ENCODE measurements at regions not wholly inside any gene's neighbourhood (a gene's known extent, or its start where the extent isn't known, plus 50 kb on each side); places are given as distances from the start of the nearest gene placed in this dataset.
"Not testable (repeated sequence)": the region's sequence is repeated elsewhere in the genome, so short reads cannot be mapped to it uniquely, and the experiment has no call there.

DNA sequence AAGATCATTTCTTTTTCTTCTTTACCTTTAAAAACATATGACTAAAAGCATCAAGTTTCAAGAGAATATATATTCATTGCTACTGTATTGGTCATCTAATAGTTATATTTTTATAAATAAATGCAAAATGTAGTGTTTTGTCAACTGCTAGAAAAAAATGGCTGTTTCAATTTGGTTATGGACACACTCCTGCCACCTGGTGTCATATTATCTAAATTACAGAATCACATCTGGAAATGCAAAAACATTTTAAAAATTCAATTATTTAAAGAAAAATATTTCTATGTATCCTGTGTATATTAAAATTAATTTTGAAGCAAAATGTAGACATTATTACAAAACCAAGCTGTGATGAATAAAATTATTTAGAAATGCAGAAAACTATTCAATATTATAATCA, 329.4 kb upstream of the PCDH18 start:
- Histone ChIP-seq H3K4me1 (ENCODE audit: insufficient read depth, low read length) (no peaks in the 10 kb centered on the region), H3K9ac (ENCODE audit: low read depth, low read length) (no peak overlapping the region), H3K9me3 (ENCODE audit: control insufficient read depth, insufficient read depth, low read length) (no peaks in the 10 kb centered on the region), H3K36me3 (ENCODE audit: insufficient read depth, low read length) (no peaks in the 10 kb centered on the region)

DNA sequence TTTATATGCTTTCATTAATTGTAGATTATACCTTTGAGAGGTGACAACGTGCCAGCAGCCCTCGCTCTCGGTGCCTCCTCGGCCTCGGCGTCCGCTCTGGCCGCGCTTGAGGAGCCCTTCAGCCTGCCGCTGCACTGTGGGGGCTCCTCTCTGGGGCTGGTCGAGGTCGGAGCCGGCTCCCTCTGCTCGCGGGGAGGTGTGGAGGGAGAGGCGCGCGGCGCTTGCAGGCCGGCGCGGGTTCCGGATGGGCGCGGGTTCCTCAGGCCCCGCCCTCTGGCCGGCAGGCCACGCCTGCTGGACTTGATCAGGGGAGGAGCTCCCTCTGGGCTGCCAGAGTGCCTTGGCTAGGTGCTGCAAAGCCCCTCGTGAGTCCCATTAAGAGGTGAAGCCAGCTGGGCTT, 321.1 kb upstream of the PCDH18 start:
- Histone ChIP-seq H3K9ac (ENCODE audit: low read depth, low read length) (no peak overlapping the region), H3K4me1 (ENCODE audit: insufficient read depth, low read length) (no peaks in the 10 kb centered on the region), H3K9me3 (ENCODE audit: control insufficient read depth, insufficient read depth, low read length) (no peaks in the 10 kb centered on the region), H3K36me3 (ENCODE audit: insufficient read depth, low read length) (no peaks in the 10 kb centered on the region)

DNA sequence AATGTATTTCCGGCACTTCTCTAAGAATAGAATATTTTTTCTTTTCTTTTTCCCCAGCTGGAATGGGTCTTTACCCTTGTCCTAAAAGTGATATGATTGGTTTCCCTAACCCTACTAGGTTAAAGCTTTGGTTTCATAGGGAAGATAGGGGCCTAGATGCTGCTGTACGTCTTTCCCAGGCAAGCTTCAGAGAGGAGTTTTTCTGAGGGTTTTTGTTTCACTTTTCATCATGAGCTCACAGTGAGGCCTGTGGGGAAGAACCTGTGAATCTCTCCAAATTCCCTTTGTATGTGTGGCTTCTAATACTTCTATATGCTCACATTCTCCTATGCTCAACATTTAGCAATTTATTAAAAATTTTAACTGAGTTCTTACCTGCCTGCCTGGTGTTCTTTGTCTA, 320.0 kb upstream of the PCDH18 start:
- Histone ChIP-seq H3K36me3 (ENCODE audit: insufficient read depth, low read length) (no peaks in the 10 kb centered on the region), H3K9me3 (ENCODE audit: control insufficient read depth, insufficient read depth, low read length) (no peaks in the 10 kb centered on the region), H3K4me1 (ENCODE audit: insufficient read depth, low read length) (no peaks in the 10 kb centered on the region), H3K9ac (ENCODE audit: low read depth, low read length) (no peak overlapping the region)

DNA sequence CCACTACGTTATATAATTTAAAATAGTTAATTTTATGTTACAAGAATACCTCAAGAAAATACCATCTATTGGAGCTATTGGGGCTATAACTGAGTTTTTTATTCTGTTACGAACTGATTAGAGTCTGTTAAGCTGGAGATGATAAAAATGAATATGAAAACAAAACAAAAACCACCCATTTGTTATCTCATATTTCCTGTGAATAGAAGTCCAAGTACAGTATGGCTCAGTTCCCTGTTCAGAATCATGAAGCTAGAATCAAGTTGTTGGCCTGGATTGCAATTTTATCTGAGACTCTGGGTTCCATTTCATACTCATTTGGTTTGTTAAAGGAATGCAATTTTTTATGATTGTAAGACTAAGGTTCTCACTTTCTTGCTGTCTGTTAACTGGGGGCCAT, 319.1 kb upstream of the PCDH18 start:
- Histone ChIP-seq H3K36me3 (ENCODE audit: insufficient read depth, low read length) (no peaks in the 10 kb centered on the region), H3K9me3 (ENCODE audit: control insufficient read depth, insufficient read depth, low read length) (no peaks in the 10 kb centered on the region), H3K4me1 (ENCODE audit: insufficient read depth, low read length) (no peaks in the 10 kb centered on the region), H3K9ac (ENCODE audit: low read depth, low read length) (no peak overlapping the region)

DNA sequence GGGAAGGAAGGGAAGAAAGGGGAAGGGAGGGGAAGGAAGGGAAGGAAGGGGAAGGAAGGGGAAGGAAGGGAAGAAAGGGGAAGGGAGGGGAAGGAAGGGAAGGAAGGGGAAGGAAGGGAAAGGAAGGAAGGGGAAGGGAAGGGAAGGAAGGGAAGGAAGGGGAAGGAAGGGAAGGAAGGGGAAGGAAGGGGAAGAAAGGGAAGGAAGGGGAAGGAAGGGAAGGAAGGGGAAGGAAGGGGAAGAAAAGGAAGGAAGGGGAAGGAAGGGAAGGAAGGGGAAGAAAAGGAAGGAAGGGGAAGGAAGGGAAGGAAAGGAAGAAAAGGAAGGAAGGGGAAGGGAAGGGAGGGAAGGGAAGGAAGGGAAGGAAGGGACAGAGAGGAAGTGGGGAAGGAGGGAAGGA, 295.7 kb upstream of the PCDH18 start:
- not testable (repeated sequence) for H3K9me3 ChIP-seq (ENCODE audit: control insufficient read depth, insufficient read depth, low read length); H3K4me1 ChIP-seq (ENCODE audit: insufficient read depth, low read length); H3K9ac ChIP-seq (ENCODE audit: low read depth, low read length); H3K36me3 ChIP-seq (ENCODE audit: insufficient read depth, low read length)

DNA sequence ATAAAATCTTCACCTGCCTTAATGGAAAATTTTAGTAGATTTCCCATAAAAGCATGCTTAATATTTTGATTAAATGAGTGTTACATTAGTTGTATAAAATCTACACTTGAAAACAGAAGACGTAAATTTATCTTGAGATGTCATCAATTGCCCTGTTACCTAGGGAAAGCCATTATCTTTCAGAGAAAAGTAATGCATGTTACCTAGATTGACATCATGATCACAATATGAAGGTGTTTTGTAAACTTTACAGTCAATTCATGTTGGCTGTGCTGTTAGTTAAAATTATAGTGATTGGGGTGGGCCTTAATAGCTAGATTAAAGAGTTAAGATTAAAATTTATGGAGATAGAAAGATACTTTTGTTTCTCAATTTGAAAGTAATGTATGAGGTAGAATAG, 293.2 kb upstream of the PCDH18 start:
- no peaks in the 10 kb centered on the region for H3K36me3 ChIP-seq (ENCODE audit: insufficient read depth, low read length)
- no peak overlapping the region for H3K9ac ChIP-seq (ENCODE audit: low read depth, low read length)
- no peaks in the 10 kb centered on the region for H3K4me1 ChIP-seq (ENCODE audit: insufficient read depth, low read length)
- peaks cover 3% of the 10 kb centered on the region; the same call in 1 of the 2 replicates for H3K9me3 ChIP-seq (ENCODE audit: control insufficient read depth, insufficient read depth, low read length)

DNA sequence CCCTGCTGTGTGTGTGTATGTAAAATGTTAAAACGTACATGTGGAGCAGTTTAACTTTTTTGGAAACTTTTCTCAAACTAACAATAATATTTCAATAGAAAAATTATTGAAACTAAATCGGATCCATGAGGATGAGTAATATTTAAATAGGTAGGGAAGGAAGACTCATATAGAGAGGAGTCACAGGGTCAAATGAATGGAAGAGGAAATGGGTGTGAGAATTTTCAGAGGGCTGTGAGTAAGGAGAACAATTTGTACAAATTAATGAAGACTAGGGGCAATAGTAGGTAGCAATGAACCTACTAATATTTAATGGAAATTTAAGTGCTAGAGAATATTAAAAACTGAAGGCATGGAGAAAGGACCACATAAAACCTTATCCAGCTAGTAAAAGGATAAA, 290.7 kb upstream of the PCDH18 start:
- Histone ChIP-seq H3K9ac (ENCODE audit: low read depth, low read length) (no peak overlapping the region), H3K4me1 (ENCODE audit: insufficient read depth, low read length) (no peaks in the 10 kb centered on the region), H3K9me3 (ENCODE audit: control insufficient read depth, insufficient read depth, low read length) (no peaks in the 10 kb centered on the region), H3K36me3 (ENCODE audit: insufficient read depth, low read length) (no peaks in the 10 kb centered on the region)

DNA sequence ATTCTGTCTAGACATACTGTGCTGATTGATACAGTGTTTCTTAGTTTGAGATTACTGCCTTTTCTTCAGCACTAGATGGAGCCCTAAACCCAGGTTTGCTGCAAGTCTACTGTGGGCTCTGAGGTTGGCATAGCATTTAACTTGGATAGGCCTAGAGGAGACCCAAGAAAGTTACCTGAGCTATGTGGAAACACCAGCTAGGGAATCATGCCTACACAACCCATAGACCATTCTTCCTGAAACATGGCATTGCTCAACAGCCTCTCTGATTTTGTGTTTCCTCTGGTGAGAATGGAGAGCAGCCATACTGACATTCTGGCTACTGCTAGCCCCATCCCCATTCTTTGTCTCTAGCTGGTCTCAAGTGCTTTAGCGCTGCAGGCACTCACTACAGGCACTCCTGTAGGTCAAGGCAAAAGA, 287.7 kb upstream of the PCDH18 start:
- Histone ChIP-seq H3K9ac (ENCODE audit: low read depth, low read length) (no peak overlapping the region), H3K9me3 (ENCODE audit: control insufficient read depth, insufficient read depth, low read length) (no peaks in the 10 kb centered on the region), H3K36me3 (ENCODE audit: insufficient read depth, low read length) (no peaks in the 10 kb centered on the region), H3K4me1 (ENCODE audit: insufficient read depth, low read length) (no peaks in the 10 kb centered on the region)

DNA sequence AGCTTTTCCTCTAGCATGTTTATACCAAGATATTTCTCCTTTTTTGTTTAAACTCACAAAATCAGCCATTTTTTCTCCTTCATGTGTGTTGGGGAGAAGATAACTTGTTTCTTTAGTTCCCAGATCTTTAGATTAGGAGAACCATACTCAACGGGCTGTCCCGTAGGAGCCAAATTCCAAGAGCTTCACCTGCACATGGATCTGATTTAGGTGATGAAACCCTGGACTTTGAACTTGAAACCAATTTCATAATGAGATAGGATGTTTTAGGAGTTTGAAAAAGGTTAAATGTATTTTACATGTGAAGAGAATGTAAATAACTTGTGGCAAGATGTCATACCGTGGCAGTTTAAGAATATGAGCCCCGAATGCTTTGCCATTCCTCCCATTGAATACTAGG, 280.0 kb upstream of the PCDH18 start:
- Histone ChIP-seq H3K36me3 (ENCODE audit: insufficient read depth, low read length) (no peaks in the 10 kb centered on the region), H3K4me1 (ENCODE audit: insufficient read depth, low read length) (no peaks in the 10 kb centered on the region), H3K9me3 (ENCODE audit: control insufficient read depth, insufficient read depth, low read length) (no peaks in the 10 kb centered on the region), H3K9ac (ENCODE audit: low read depth, low read length) (no peak overlapping the region)

DNA sequence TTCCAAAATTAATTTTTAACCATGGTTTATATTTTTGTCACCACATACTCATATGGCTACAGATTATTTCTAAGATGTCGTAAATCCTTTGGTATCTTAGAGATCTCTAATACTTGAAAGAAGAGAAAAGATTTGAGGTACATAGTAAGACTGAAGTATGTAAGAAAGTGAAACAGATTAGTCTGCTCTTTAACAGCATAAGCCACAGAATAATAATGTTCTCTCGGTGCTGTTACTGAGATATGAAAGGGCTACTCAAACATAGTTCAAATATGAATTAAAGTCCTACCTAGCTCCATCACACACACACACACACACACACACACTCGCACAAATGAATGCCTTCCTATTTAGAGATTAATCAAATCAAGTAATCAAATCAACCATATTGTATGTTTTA, 274.1 kb upstream of the PCDH18 start:
- Histone ChIP-seq H3K9me3 (ENCODE audit: control insufficient read depth, insufficient read depth, low read length) (no peaks in the 10 kb centered on the region), H3K36me3 (ENCODE audit: insufficient read depth, low read length) (no peaks in the 10 kb centered on the region), H3K4me1 (ENCODE audit: insufficient read depth, low read length) (no peaks in the 10 kb centered on the region), H3K9ac (ENCODE audit: low read depth, low read length) (no peak overlapping the region)

DNA sequence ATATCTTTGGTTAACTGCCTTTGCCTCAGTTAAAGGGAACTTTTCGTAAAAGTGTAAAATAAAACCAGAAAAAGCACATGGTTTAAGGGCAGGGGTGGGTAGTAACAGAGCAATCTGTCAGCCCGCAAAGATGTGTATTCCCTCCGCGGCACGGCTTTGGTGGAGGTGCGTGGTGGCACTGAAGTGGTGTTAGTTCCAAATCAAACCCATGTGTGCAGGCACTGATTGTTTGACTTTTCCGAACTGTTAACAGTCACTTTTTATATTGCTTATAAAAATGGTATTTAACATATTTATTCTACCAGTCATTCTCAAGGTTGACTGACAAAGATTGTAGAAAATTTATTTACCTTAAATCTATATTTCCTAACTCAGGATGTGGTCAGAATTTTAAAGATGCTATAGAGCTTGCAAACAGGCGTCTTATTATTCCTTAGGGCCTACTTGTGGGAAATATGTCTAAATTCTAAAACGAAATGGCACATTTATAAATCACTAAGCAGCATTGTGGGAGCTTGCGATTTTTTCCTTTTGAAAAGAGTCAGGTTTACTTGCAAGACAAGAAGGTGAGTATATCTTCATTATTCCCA, 272.7 kb upstream of the PCDH18 start:
- Histone ChIP-seq H3K4me1 (ENCODE audit: insufficient read depth, low read length) (no peaks in the 10 kb centered on the region), H3K9ac (ENCODE audit: low read depth, low read length) (no peak overlapping the region), H3K36me3 (ENCODE audit: insufficient read depth, low read length) (no peaks in the 10 kb centered on the region), H3K9me3 (ENCODE audit: control insufficient read depth, insufficient read depth, low read length) (no peaks in the 10 kb centered on the region)

DNA sequence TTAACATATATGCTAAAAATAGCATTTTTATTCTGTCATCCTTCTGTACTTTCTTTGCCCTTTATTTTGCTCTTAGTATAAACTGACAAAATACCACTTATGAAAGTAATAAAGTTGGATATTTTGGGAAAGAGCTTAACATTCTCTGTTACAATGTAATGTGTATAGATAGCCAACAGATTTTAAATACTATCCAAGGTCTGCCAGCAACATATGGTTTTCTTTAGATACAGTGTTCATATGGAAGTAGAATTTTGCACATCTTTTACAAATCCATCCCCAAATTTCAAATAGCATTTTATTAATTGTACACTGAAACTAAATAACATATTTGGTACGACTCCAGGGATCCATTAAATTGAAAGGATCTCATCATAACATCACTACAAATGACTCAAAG, 268.6 kb upstream of the PCDH18 start:
- H3K9ac ChIP-seq (ENCODE audit: low read depth, low read length), result no peak overlapping the region
- H3K9me3 ChIP-seq (ENCODE audit: control insufficient read depth, insufficient read depth, low read length), result no peaks in the 10 kb centered on the region
- H3K4me1 ChIP-seq (ENCODE audit: insufficient read depth, low read length), result no peaks in the 10 kb centered on the region
- no peaks in the 10 kb centered on the region for H3K36me3 ChIP-seq (ENCODE audit: insufficient read depth, low read length)

DNA sequence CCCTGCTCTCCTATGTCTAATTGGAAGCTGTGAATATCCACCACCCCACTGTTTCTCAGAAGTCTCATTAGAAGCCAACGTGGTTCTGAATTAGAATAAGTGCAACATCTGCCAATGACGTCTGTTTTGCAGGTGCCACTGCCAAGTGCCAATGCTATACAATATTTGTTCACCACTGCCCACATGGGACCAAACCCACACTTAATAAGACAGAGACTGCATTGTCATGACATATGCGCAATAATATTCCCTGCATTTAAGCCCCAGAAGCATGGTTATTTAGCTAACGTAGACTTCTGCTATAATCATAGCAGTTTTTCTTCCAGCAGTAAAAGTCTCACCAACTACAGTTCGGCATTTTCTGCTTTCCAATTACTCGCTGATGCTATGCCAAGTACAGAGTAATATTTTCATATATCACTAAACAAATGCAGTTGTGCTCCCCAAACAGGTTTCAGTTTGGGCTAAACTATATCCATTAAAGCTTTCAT, 262.5 kb upstream of the PCDH18 start:
- H3K4me1 ChIP-seq (ENCODE audit: insufficient read depth, low read length), result peaks cover 3% of the 10 kb centered on the region; the same call in 1 of the 2 replicates
- H3K9ac ChIP-seq (ENCODE audit: low read depth, low read length), result no peak overlapping the region
- no peaks in the 10 kb centered on the region for H3K9me3 ChIP-seq (ENCODE audit: control insufficient read depth, insufficient read depth, low read length)
- no peaks in the 10 kb centered on the region for H3K36me3 ChIP-seq (ENCODE audit: insufficient read depth, low read length)

DNA sequence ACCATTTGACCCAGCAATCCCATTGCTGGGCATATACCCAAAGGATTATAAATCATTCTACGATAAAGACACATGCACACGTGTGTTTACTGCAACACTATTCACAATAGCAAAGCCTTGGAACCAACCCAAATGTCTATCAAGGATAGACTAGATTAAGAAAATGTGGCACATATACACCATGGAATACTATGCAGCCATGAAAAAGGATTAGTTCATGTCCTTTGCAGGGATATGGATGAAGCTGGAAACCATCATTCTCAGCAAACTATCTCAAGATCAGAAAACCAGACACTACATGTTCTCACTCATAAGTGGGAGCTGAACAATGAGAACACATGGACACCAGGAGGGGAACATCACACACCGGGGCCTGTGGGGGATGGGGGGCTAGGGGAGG, 257.0 kb upstream of the PCDH18 start:
- not testable (repeated sequence) for H3K9ac ChIP-seq (ENCODE audit: low read depth, low read length); H3K4me1 ChIP-seq (ENCODE audit: insufficient read depth, low read length); H3K36me3 ChIP-seq (ENCODE audit: insufficient read depth, low read length); H3K9me3 ChIP-seq (ENCODE audit: control insufficient read depth, insufficient read depth, low read length)

DNA sequence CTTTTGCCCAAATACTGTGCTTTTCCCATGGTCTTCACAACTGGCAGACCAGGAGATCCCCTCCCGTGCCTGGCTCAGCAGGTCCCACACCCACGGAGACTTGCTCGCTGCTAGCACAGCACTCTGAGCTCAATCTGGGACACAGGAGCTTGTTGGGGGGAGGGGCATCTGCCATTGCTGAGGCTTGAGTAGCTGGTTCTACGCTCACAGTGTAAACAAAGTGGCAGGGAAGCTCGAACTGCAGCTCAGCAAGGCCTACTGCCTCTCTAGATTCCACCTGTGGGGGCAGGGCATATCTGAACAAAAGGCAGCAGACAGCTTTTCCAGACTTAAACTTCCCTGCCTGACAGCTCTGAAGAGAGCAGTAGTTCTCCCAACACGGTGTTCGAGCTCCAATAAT, 251.6 kb upstream of the PCDH18 start:
- H3K9ac ChIP-seq (ENCODE audit: low read depth, low read length); H3K4me1 ChIP-seq (ENCODE audit: insufficient read depth, low read length); H3K9me3 ChIP-seq (ENCODE audit: control insufficient read depth, insufficient read depth, low read length): not testable (repeated sequence)

DNA sequence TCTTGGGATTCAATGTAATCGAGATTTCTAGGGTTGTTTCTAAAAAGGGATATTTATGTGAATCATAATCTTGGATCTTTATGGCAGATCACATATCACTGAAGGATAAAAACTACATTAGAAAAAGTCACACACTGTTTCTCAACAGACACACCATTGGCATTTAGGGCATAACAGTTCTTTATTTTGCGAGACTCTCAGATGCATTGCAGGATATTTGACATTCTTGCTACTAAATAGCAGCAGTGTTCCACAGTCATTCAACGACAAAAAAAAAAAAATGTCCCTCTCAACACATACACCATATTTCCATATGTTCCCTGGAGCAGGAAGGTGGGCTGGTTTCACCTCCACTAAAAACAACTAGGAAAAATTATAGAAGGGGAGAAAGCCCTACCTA, 243.4 kb upstream of the PCDH18 start:
- Histone ChIP-seq H3K9ac (ENCODE audit: low read depth, low read length) (no peak overlapping the region), H3K4me1 (ENCODE audit: insufficient read depth, low read length) (no peaks in the 10 kb centered on the region), H3K9me3 (ENCODE audit: control insufficient read depth, insufficient read depth, low read length) (no peaks in the 10 kb centered on the region)

More for the DNA sequence above, 251.6 kb upstream of the PCDH18 start:
- not testable (repeated sequence) for H3K36me3 ChIP-seq (ENCODE audit: insufficient read depth, low read length)

More for the DNA sequence above, 243.4 kb upstream of the PCDH18 start:
- no peaks in the 10 kb centered on the region for H3K36me3 ChIP-seq (ENCODE audit: insufficient read depth, low read length)

Measured in ES-I3 (cell line).